ENCODE measurements at regions not wholly inside any gene's neighbourhood (a gene's known extent, or its start where the extent isn't known, plus 50 kb on each side); places are given as distances from the start of the nearest gene placed in this dataset.
"Not testable (repeated sequence)": the region's sequence is repeated elsewhere in the genome, so short reads cannot be mapped to it uniquely, and the experiment has no call there.

- no peak overlapping the region for H3K4me3 ChIP-seq (ENCODE audit: control insufficient read depth in 1 of 7, extremely low read depth in 1 of 7, insufficient read depth in 4 of 7, low read depth in 2 of 7, low read length in 6 of 7)
- 96% methylated on average over 6 of the region's 9 CpGs for WGBS (ENCODE audit: insufficient coverage)
- POLR2A ChIA-PET = interaction anchor here (1.1 kb wide), 1 partner anchor 9 kb away, joined by 3 read pairs; no protein-coding TSS in a partner anchor
- H3K36me3 ChIP-seq (ENCODE audit: control insufficient read depth in 4 of 4, insufficient read depth in 4 of 4, low read length in 3 of 4) = no peaks in the 10 kb centered on the region
- H3K9me3 ChIP-seq (ENCODE audit: control extremely low read depth in 1 of 5, control insufficient read depth in 4 of 5, insufficient read depth in 2 of 5, low read depth in 1 of 5, low read length in 4 of 5) = no peaks in the 10 kb centered on the region
- H3K27ac ChIP-seq (ENCODE audit: insufficient read depth in 1 of 2, low read depth in 1 of 2, low read length in 2 of 2, poor library complexity in 1 of 2, severe bottlenecking in 2 of 2) = no peak overlapping the region
- no peak for DNase-seq
- H3K4me1 ChIP-seq (ENCODE audit: control extremely low read depth in 1 of 4, control insufficient read depth in 4 of 4, insufficient read depth in 4 of 4, low read length in 3 of 4) = no peaks in the 10 kb centered on the region
- H3K27me3 ChIP-seq (replicated peaks in 2 of 5; ENCODE audit: control insufficient read depth in 4 of 5, insufficient read depth in 5 of 5, low read length in 4 of 5) = peaks cover 0 to 8% (median 2%) of the 10 kb centered on the region in 5 experiments
- CTCF ChIA-PET = no interaction called here
Measured at GRCh38 chr4:55028196-55028595, 97.2 kb downstream of the KDR start.

- ChIA-PET POLR2A (interaction anchor here (1.1 kb wide), 1 partner anchor 8 kb away, joined by 3 read pairs; no protein-coding TSS in a partner anchor), CTCF (no interaction called here)
- Histone ChIP-seq H3K4me1 (ENCODE audit: control extremely low read depth in 1 of 4, control insufficient read depth in 4 of 4, insufficient read depth in 4 of 4, low read length in 3 of 4) (no peaks in the 10 kb centered on the region), H3K9me3 (ENCODE audit: control extremely low read depth in 1 of 5, control insufficient read depth in 4 of 5, insufficient read depth in 2 of 5, low read depth in 1 of 5, low read length in 4 of 5) (no peaks in the 10 kb centered on the region), H3K27me3 (replicated peaks in 2 of 5; ENCODE audit: control insufficient read depth in 4 of 5, insufficient read depth in 5 of 5, low read length in 4 of 5) (peaks cover 0 to 4% (median 2%) of the 10 kb centered on the region in 5 experiments), H3K27ac (ENCODE audit: insufficient read depth in 1 of 2, low read depth in 1 of 2, low read length in 2 of 2, poor library complexity in 1 of 2, severe bottlenecking in 2 of 2) (no peak overlapping the region), H3K36me3 (ENCODE audit: control insufficient read depth in 4 of 4, insufficient read depth in 4 of 4, low read length in 3 of 4) (no peaks in the 10 kb centered on the region), H3K4me3 (ENCODE audit: control insufficient read depth in 1 of 7, extremely low read depth in 1 of 7, insufficient read depth in 4 of 7, low read depth in 2 of 7, low read length in 6 of 7) (no peak overlapping the region)
- WGBS (ENCODE audit: insufficient coverage) = 100% methylated on average over 2 of the region's 2 CpGs
- DNase-seq = no peak
Measured at GRCh38 chr4:55027596-55027995, 97.8 kb downstream of the KDR start.

GRCh38 chr4:55025456-55025855 lies 99.9 kb downstream of the KDR start:
- H3K9me3 ChIP-seq (ENCODE audit: control extremely low read depth in 1 of 5, control insufficient read depth in 4 of 5, insufficient read depth in 2 of 5, low read depth in 1 of 5, low read length in 4 of 5); H3K27ac ChIP-seq (ENCODE audit: insufficient read depth in 1 of 2, low read depth in 1 of 2, low read length in 2 of 2, poor library complexity in 1 of 2, severe bottlenecking in 2 of 2); H3K36me3 ChIP-seq (ENCODE audit: control insufficient read depth in 4 of 4, insufficient read depth in 4 of 4, low read length in 3 of 4); DNase-seq; H3K4me1 ChIP-seq (ENCODE audit: control extremely low read depth in 1 of 4, control insufficient read depth in 4 of 4, insufficient read depth in 4 of 4, low read length in 3 of 4); POLR2A ChIA-PET; H3K4me3 ChIP-seq (ENCODE audit: control insufficient read depth in 1 of 7, extremely low read depth in 1 of 7, insufficient read depth in 4 of 7, low read depth in 2 of 7, low read length in 6 of 7); H3K27me3 ChIP-seq (replicated peaks in 2 of 5; ENCODE audit: control insufficient read depth in 4 of 5, insufficient read depth in 5 of 5, low read length in 4 of 5); CTCF ChIA-PET: not testable (repeated sequence)
- 97% methylated on average over 4 of the region's 6 CpGs for WGBS (ENCODE audit: insufficient coverage)

- DNase-seq = no peak
- no peak overlapping the region for H3K4me3 ChIP-seq (ENCODE audit: control insufficient read depth in 1 of 7, extremely low read depth in 1 of 7, insufficient read depth in 4 of 7, low read depth in 2 of 7, low read length in 6 of 7)
- POLR2A ChIA-PET = no interaction called here
- H3K9me3 ChIP-seq (ENCODE audit: control extremely low read depth in 1 of 5, control insufficient read depth in 4 of 5, insufficient read depth in 2 of 5, low read depth in 1 of 5, low read length in 4 of 5) = peaks cover 0 to 4% (median 0%) of the 10 kb centered on the region in 5 experiments
- H3K36me3 ChIP-seq (ENCODE audit: control insufficient read depth in 4 of 4, insufficient read depth in 4 of 4, low read length in 3 of 4) = no peaks in the 10 kb centered on the region
- WGBS (ENCODE audit: insufficient coverage) = no CpG with 5 or more reads among the region's 2 CpGs
- no peaks in the 10 kb centered on the region for H3K4me1 ChIP-seq (ENCODE audit: control extremely low read depth in 1 of 4, control insufficient read depth in 4 of 4, insufficient read depth in 4 of 4, low read length in 3 of 4)
- H3K27me3 ChIP-seq (replicated peaks in 2 of 5; ENCODE audit: control insufficient read depth in 4 of 5, insufficient read depth in 5 of 5, low read length in 4 of 5) = no peaks in the 10 kb centered on the region
- CTCF ChIA-PET = no interaction called here
- no peak overlapping the region for H3K27ac ChIP-seq (ENCODE audit: insufficient read depth in 1 of 2, low read depth in 1 of 2, low read length in 2 of 2, poor library complexity in 1 of 2, severe bottlenecking in 2 of 2)
Measured at GRCh38 chr4:55023030-55023429, 102.4 kb downstream of the KDR start.

- ChIA-PET POLR2A (no interaction called here), CTCF (no interaction called here)
- Histone ChIP-seq H3K27ac (ENCODE audit: insufficient read depth in 1 of 2, low read depth in 1 of 2, low read length in 2 of 2, poor library complexity in 1 of 2, severe bottlenecking in 2 of 2) (no peak overlapping the region), H3K27me3 (replicated peaks in 2 of 5; ENCODE audit: control insufficient read depth in 4 of 5, insufficient read depth in 5 of 5, low read length in 4 of 5) (no peaks in the 10 kb centered on the region), H3K9me3 (ENCODE audit: control extremely low read depth in 1 of 5, control insufficient read depth in 4 of 5, insufficient read depth in 2 of 5, low read depth in 1 of 5, low read length in 4 of 5) (peaks cover 0 to 4% (median 0%) of the 10 kb centered on the region in 5 experiments), H3K36me3 (ENCODE audit: control insufficient read depth in 4 of 4, insufficient read depth in 4 of 4, low read length in 3 of 4) (no peaks in the 10 kb centered on the region), H3K4me1 (ENCODE audit: control extremely low read depth in 1 of 4, control insufficient read depth in 4 of 4, insufficient read depth in 4 of 4, low read length in 3 of 4) (no peaks in the 10 kb centered on the region), H3K4me3 (ENCODE audit: control insufficient read depth in 1 of 7, extremely low read depth in 1 of 7, insufficient read depth in 4 of 7, low read depth in 2 of 7, low read length in 6 of 7) (no peak overlapping the region)
- DNase-seq = no peak
- WGBS (ENCODE audit: insufficient coverage) = no CpG with 5 or more reads among the region's 1 CpG
Measured at GRCh38 chr4:55021214-55021613, 104.2 kb downstream of the KDR start.

GRCh38 chr4:55020131-55020530 lies 105.3 kb downstream of the KDR start:
- Histone ChIP-seq H3K27me3 (replicated peaks in 2 of 5; ENCODE audit: control insufficient read depth in 4 of 5, insufficient read depth in 5 of 5, low read length in 4 of 5) (no peaks in the 10 kb centered on the region), H3K4me1 (ENCODE audit: control extremely low read depth in 1 of 4, control insufficient read depth in 4 of 4, insufficient read depth in 4 of 4, low read length in 3 of 4) (no peaks in the 10 kb centered on the region), H3K9me3 (ENCODE audit: control extremely low read depth in 1 of 5, control insufficient read depth in 4 of 5, insufficient read depth in 2 of 5, low read depth in 1 of 5, low read length in 4 of 5) (peaks cover 0 to 4% (median 0%) of the 10 kb centered on the region in 5 experiments), H3K27ac (ENCODE audit: insufficient read depth in 1 of 2, low read depth in 1 of 2, low read length in 2 of 2, poor library complexity in 1 of 2, severe bottlenecking in 2 of 2) (no peak overlapping the region), H3K36me3 (ENCODE audit: control insufficient read depth in 4 of 4, insufficient read depth in 4 of 4, low read length in 3 of 4) (no peaks in the 10 kb centered on the region), H3K4me3 (ENCODE audit: control insufficient read depth in 1 of 7, extremely low read depth in 1 of 7, insufficient read depth in 4 of 7, low read depth in 2 of 7, low read length in 6 of 7) (no peak overlapping the region)
- no peak for DNase-seq
- WGBS (ENCODE audit: insufficient coverage) = 100% methylated on average over 1 of the region's 2 CpGs
- CTCF ChIA-PET = no interaction called here
- POLR2A ChIA-PET = interaction anchor here (0.8 kb wide), 1 partner anchor 8 kb away, joined by 3 read pairs; no protein-coding TSS in a partner anchor

GRCh38 chr4:55018978-55019377 lies 106.4 kb downstream of the KDR start:
- 73% methylated on average over 2 of the region's 2 CpGs for WGBS (ENCODE audit: insufficient coverage)
- ChIA-PET POLR2A (interaction anchor here (0.8 kb wide), 1 partner anchor 9 kb away, joined by 3 read pairs; no protein-coding TSS in a partner anchor), CTCF (no interaction called here)

More at GRCh38 chr4:55018978-55019377, 106.4 kb downstream of the KDR start:
- Histone ChIP-seq H3K9me3 (ENCODE audit: control extremely low read depth in 1 of 5, control insufficient read depth in 4 of 5, insufficient read depth in 2 of 5, low read depth in 1 of 5, low read length in 4 of 5) (peaks cover 0 to 4% (median 0%) of the 10 kb centered on the region in 5 experiments), H3K4me3 (ENCODE audit: control insufficient read depth in 1 of 7, extremely low read depth in 1 of 7, insufficient read depth in 4 of 7, low read depth in 2 of 7, low read length in 6 of 7) (no peak overlapping the region), H3K27ac (ENCODE audit: insufficient read depth in 1 of 2, low read depth in 1 of 2, low read length in 2 of 2, poor library complexity in 1 of 2, severe bottlenecking in 2 of 2) (no peak overlapping the region), H3K36me3 (ENCODE audit: control insufficient read depth in 4 of 4, insufficient read depth in 4 of 4, low read length in 3 of 4) (no peaks in the 10 kb centered on the region), H3K27me3 (replicated peaks in 2 of 5; ENCODE audit: control insufficient read depth in 4 of 5, insufficient read depth in 5 of 5, low read length in 4 of 5) (no peaks in the 10 kb centered on the region), H3K4me1 (ENCODE audit: control extremely low read depth in 1 of 4, control insufficient read depth in 4 of 4, insufficient read depth in 4 of 4, low read length in 3 of 4) (no peaks in the 10 kb centered on the region)
- no peak for DNase-seq
